Lower lobe of right lung (tissue), 2 donors: ENCODE measurements at regions not wholly inside any gene's neighbourhood (a gene's known extent, or its start where the extent isn't known, plus 50 kb on each side); places are given as distances from the start of the nearest gene placed in this dataset.
"Not testable (repeated sequence)": the region's sequence is repeated elsewhere in the genome, so short reads cannot be mapped to it uniquely, and the experiment has no call there.

ENCODE experiments used
- ATAC-seq, 2 donors: fragments of 200-7000 bp; cut with Tn5 transposase; one replicate each; pipeline ENCODE4 v1.9.1; 2020 to 2022; ENCODE audit warnings: mild to moderate bottlenecking in 2 of 2, moderate library complexity in 2 of 2
- DNase-seq: peaks from one replicate; pipeline ENCODE4 v3.0.0-alpha.2; 2020
- H3K27ac ChIP-seq: fragments of 200-600 bp; one replicate; pipeline ENCODE4 v1.8.0; 2022
- H3K27me3 ChIP-seq: fragments of 200-600 bp; one replicate; pipeline ENCODE4 v1.8.0; 2022; ENCODE audit warnings: low read depth
- H3K36me3 ChIP-seq: fragments of 200-600 bp; one replicate; pipeline ENCODE4 v1.8.0; 2022; ENCODE audit warnings: mild to moderate bottlenecking
- H3K4me1 ChIP-seq: fragments of 200-600 bp; one replicate; pipeline ENCODE4 v1.8.0; 2022
- H3K4me3 ChIP-seq: fragments of 200-600 bp; one replicate; pipeline ENCODE4 v1.8.0; 2022; ENCODE audit warnings: mild to moderate bottlenecking
- H3K9me3 ChIP-seq: fragments of 200-600 bp; one replicate; pipeline ENCODE4 v1.8.0; 2022
- CTCF ChIP-seq: fragments of 200-600 bp; IDR thresholded peaks from one replicate; pipeline ENCODE4 v1.8.0; 2022; ENCODE audit warnings: antibody characterized with exemption, mild to moderate bottlenecking
- intact Hi-C: fragments of 100-400 bp; cut with DNase I; formaldehyde crosslinking; loops from one replicate; pipeline ENCODE4 v1.11.0; 2022
- donor health status: DM: no; HTN: yes; CAD: no; lungs with severe emphysema.

DNA sequence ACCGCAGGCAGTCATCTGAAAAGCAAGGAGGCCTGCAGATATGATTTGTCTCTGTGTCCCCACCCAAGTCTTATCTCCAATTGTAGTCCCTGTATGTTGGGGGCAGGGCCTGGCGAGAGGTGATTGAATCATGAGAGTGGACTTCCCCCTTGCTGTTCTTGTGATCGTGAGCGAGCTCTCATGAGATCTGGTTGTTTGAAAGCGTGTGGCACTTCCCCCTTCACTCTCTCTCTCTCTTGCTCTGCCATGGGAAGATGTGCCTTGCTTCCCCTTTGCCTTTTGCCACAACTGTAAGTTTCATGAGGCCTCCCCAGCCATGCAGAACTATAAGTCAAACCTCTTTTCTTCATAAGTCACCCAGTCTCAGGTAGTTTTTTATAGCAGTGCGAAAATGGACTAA is 83.3 kb downstream of the TMCO5A start:
- Histone ChIP-seq H3K36me3 (no peaks in the 10 kb centered on the region), H3K4me1 (no peaks in the 10 kb centered on the region), H3K4me3 (no peak overlapping the region), H3K27ac (no peak overlapping the region), H3K9me3 (no peaks in the 10 kb centered on the region), H3K27me3 (no peaks in the 10 kb centered on the region)
- TF ChIP-seq CTCF, result no peak
- peak; percentile 69 for DNase-seq
- intact Hi-C loops, result no loop called here
- ATAC-seq, result peak; percentile 52 to 65

- Histone ChIP-seq H3K27ac (no peak overlapping the region), H3K9me3 (no peaks in the 10 kb centered on the region), H3K4me3 (no peak overlapping the region), H3K4me1 (no peaks in the 10 kb centered on the region), H3K27me3 (no peaks in the 10 kb centered on the region), H3K36me3 (no peaks in the 10 kb centered on the region)
- intact Hi-C loops, result no loop called here
- TF ChIP-seq CTCF, result no peak
- ATAC-seq (no peak), DNase-seq (no peak)
Measured at GRCh38 chr15:38019066-38019465, 84.6 kb downstream of the TMCO5A start.

- Histone ChIP-seq H3K27me3 (no peaks in the 10 kb centered on the region), H3K4me1 (no peaks in the 10 kb centered on the region), H3K4me3 (no peak overlapping the region), H3K27ac (no peak overlapping the region), H3K9me3 (no peaks in the 10 kb centered on the region), H3K36me3 (no peaks in the 10 kb centered on the region)
- TF ChIP-seq CTCF, result no peak
- DNase-seq, result no peak
- no peak for ATAC-seq
- intact Hi-C loops, result no loop called here
Measured at GRCh38 chr15:38021259-38021658, 86.8 kb downstream of the TMCO5A start.

GRCh38 chr15:38024293-38025091 is 90.1 kb downstream of the TMCO5A start:
- H3K27me3 ChIP-seq, result no peaks in the 10 kb centered on the region
- DNase-seq (no peak), ATAC-seq (no peak)
- TF ChIP-seq CTCF, result no peak
- intact Hi-C loops, result no loop called here
- no peaks in the 10 kb centered on the region for H3K36me3 ChIP-seq
- no peak overlapping the region for H3K4me3 ChIP-seq
- no peaks in the 10 kb centered on the region for H3K9me3 ChIP-seq
- H3K27ac ChIP-seq, result no peak overlapping the region
- no peaks in the 10 kb centered on the region for H3K4me1 ChIP-seq

GRCh38 chr15:38025656-38026055 is 91.2 kb downstream of the TMCO5A start:
- H3K9me3 ChIP-seq, H3K27ac ChIP-seq, DNase-seq, H3K4me1 ChIP-seq, H3K4me3 ChIP-seq, H3K36me3 ChIP-seq, H3K27me3 ChIP-seq, intact Hi-C loops, ATAC-seq: not testable (repeated sequence)

- ATAC-seq, result no peak
- intact Hi-C loops, result no loop called here
- H3K27ac ChIP-seq, result no peak overlapping the region
- TF ChIP-seq CTCF, result no peak
- H3K9me3 ChIP-seq, result no peaks in the 10 kb centered on the region
- no peak overlapping the region for H3K4me3 ChIP-seq
- DNase-seq, result no peak
- H3K27me3 ChIP-seq, result no peaks in the 10 kb centered on the region
- no peaks in the 10 kb centered on the region for H3K36me3 ChIP-seq
- H3K4me1 ChIP-seq, result peaks cover 5% of the 10 kb centered on the region
Measured at GRCh38 chr15:38028869-38029268, 94.4 kb downstream of the TMCO5A start.
